PC-9 (cell line): ENCODE measurements at regions not wholly inside any gene's neighbourhood (a gene's known extent, or its start where the extent isn't known, plus 50 kb on each side); places are given as distances from the start of the nearest gene placed in this dataset.

Experiments used
- EZH2 ChIP-seq: fragments of 200-600 bp; sonication (generic); IDR thresholded peaks from 2 replicates; pipeline ENCODE4 v1.8.0; 2017; ENCODE audit warnings: antibody characterized with exemption, low read depth
- TF ChIP-seq, protein P1 (sequence below): fragments of 200-600 bp; sonication (generic); conservative IDR thresholded peaks from 2 replicates; pipeline ENCODE4 v1.6.1; 2017; ENCODE audit warnings: mixed run types, antibody characterized with exemption, mild to moderate bottlenecking, moderate library complexity

GRCh38 chr3:194281766-194282165 lies 69.4 kb downstream of the CPN2 start:
- no peak for TF ChIP-seq EZH2
- TF ChIP-seq, protein P1, sequence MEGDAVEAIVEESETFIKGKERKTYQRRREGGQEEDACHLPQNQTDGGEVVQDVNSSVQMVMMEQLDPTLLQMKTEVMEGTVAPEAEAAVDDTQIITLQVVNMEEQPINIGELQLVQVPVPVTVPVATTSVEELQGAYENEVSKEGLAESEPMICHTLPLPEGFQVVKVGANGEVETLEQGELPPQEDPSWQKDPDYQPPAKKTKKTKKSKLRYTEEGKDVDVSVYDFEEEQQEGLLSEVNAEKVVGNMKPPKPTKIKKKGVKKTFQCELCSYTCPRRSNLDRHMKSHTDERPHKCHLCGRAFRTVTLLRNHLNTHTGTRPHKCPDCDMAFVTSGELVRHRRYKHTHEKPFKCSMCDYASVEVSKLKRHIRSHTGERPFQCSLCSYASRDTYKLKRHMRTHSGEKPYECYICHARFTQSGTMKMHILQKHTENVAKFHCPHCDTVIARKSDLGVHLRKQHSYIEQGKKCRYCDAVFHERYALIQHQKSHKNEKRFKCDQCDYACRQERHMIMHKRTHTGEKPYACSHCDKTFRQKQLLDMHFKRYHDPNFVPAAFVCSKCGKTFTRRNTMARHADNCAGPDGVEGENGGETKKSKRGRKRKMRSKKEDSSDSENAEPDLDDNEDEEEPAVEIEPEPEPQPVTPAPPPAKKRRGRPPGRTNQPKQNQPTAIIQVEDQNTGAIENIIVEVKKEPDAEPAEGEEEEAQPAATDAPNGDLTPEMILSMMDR = no peak
